Pancreas (tissue), 10 donors: ENCODE measurements at regions not wholly inside any gene's neighbourhood (a gene's known extent, or its start where the extent isn't known, plus 50 kb on each side); places are given as distances from the start of the nearest gene placed in this dataset.

Experiments used
- ATAC-seq, 4 donors: fragments of 200-7000 bp; cut with Tn5 transposase; one replicate each; pipeline versions ENCODE4 v1.8.0 to v1.9.1; 2020; ENCODE audit warnings: mild to moderate bottlenecking in 4 of 4, moderate library complexity in 4 of 4
- DNase-seq, 6 donors: peaks; one replicate each; pipeline ENCODE4 v3.0.0-alpha.2; 2020
- FAIRE-seq: peaks from 2 replicates; lab custom pipeline; 2012; peaks lifted over from hg19 to GRCh38; lab: Jason Lieb, UNC
- H3K27ac ChIP-seq, 4 donors: fragments of 200-600 bp; sonication (generic); 1 replicate in 3 of 4; 2 replicates in 1 of 4; pipeline versions ENCODE4 v1.5.0 to v1.8.0; 2020
- H3K27me3 ChIP-seq, 4 donors: fragments of 200-600 bp; one replicate each; pipeline ENCODE4 v1.8.0; 2021
- H3K36me3 ChIP-seq, 3 donors: fragments of 200-600 bp; sonication (generic) in 1 of 3; one replicate each; pipeline versions ENCODE4 v1.5.0 to v1.8.0; 2020 to 2021
- H3K4me1 ChIP-seq, 3 donors: fragments of 200-600 bp; one replicate each; pipeline ENCODE4 v1.8.0; 2021
- H3K4me3 ChIP-seq, 4 donors: fragments of 200-600 bp; sonication (generic) in 2 of 4; one replicate each; pipeline versions ENCODE4 v1.5.0 to v1.8.0; 2020 to 2021
- H3K9me3 ChIP-seq, 4 donors: fragments of 200-600 bp; one replicate each; pipeline ENCODE4 v1.8.0; 2021
- WGBS, 2 donors: extraction: QIAGEN DNeasy Blood & Tissue Kit; methylation state at CpG; one replicate each; pipeline ENCODE4 v1.1.7; 2013; 5-methylcytosine and 5-hydroxymethylcytosine counted together
- intact Hi-C, 3 donors: fragments of 100-400 bp; cut with DNase I; formaldehyde crosslinking; loops; one replicate each; pipeline versions ENCODE4 v1.11.1 to v1.14.2; 2022
- TF ChIP-seq, protein P1 (sequence below), 4 donors: fragments of 200-600 bp; sonication (generic) in 3 of 4; IDR thresholded peaks; one replicate each; pipeline versions ENCODE4 v1.5.0 to v1.8.0; 2021; ENCODE audit warnings: antibody characterized with exemption in 4 of 4
- donor health status: healthy with polysubstance abuse.
- donor health status: DM: no; HTN: no; CAD: no; lungs with moderate emphysema.
- donor health status: DM: no; HTN: no; CAD: no.
- donor health status: control.
- donor health status: control.
- donor health status: Bipolar disorder and iron deficiency.
- donor health status: DM: yes; HTN: yes; CAD: no.
- donor health status: DM: no; HTN: no; CAD: no.
- donor health status: DM: no; HTN: no; CAD: no.
- donor health status: DM: yes; HTN: yes; CAD: no.

DNA sequence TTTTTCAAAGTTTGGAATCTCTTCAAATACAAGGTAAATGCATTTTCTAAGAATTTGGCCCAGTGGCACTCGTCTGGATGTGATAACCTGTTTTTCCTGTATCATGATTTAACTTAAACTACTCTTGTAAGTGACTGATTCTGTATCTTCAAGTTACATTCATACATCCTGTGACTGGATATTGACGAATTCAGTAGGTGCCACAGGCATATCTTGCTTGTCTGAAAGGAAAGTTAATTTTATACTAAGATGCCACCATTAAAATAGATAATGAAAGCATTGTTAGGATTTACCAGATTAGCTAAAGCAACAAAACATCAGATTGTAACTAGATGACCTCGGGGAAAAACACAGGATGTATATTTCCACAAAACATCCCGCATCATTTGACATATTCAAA, 175.3 kb upstream of the ZNF608 start:
- no peaks in the 10 kb centered on the region for H3K9me3 ChIP-seq

DNA sequence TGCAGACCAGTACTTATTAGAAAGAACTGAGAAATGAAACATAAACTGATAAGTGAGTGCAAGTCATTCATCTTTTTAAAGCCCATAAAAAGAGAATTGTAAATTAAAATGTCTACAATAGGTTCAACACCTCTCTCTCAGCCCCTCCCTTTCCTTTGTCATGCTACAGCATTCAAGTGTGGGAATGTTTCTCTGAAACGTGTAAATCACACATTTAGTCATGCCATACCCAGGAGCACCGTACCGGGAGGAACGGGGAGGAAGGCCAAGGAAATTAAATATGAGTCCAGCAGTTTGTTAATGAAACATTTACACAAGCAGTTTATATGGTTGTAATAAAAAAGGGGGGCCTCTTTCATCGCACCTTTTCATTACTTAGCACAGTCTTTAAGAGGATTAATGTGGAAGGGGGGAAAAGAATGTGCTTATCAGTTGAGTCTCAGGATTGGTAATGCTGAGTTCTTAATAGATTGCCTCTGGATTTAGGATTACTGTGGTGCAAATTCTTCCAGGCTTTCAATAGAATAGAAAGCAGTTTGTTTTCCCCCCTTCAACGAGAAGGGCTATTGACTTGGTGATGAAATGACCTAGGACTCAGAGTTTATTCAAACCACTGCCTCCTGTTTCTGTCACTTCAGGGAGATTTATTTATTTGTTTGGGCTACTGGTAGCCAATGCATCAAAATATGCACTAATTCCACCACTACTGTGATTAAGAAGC, 176.0 kb upstream of the ZNF608 start:
- TF ChIP-seq, protein P1, sequence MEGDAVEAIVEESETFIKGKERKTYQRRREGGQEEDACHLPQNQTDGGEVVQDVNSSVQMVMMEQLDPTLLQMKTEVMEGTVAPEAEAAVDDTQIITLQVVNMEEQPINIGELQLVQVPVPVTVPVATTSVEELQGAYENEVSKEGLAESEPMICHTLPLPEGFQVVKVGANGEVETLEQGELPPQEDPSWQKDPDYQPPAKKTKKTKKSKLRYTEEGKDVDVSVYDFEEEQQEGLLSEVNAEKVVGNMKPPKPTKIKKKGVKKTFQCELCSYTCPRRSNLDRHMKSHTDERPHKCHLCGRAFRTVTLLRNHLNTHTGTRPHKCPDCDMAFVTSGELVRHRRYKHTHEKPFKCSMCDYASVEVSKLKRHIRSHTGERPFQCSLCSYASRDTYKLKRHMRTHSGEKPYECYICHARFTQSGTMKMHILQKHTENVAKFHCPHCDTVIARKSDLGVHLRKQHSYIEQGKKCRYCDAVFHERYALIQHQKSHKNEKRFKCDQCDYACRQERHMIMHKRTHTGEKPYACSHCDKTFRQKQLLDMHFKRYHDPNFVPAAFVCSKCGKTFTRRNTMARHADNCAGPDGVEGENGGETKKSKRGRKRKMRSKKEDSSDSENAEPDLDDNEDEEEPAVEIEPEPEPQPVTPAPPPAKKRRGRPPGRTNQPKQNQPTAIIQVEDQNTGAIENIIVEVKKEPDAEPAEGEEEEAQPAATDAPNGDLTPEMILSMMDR (IDR thresholded peaks at IDR 0.05) = no peak
- peak; percentile 39 to 85 (median 69) for ATAC-seq
- 68 to 74% methylated on average over 6 of the region's 6 CpGs for WGBS, 2 donors
- H3K27me3 ChIP-seq = no peaks in the 10 kb centered on the region
- H3K9me3 ChIP-seq = no peaks in the 10 kb centered on the region
- no peak for FAIRE-seq
- peak overlapping the region in 2 of 4 donors; percentile 0 to 2 for H3K27ac ChIP-seq
- H3K4me1 ChIP-seq = peaks cover 0 to 26% (median 13%) of the 10 kb centered on the region in 3 donors
- intact Hi-C loops = no loop called here
- no peaks in the 10 kb centered on the region for H3K36me3 ChIP-seq
- DNase-seq = no peak
- no peak overlapping the region for H3K4me3 ChIP-seq

More for the DNA sequence above, 175.3 kb upstream of the ZNF608 start:
- intact Hi-C loops = no loop called here
- 69 to 74% methylated on average over 4 of the region's 4 CpGs for WGBS, 2 donors
- no peak for ATAC-seq
- no peak for DNase-seq
- Histone ChIP-seq H3K27ac (peak overlapping the region in 1 of 4 donors; percentile 2), H3K27me3 (no peaks in the 10 kb centered on the region), H3K36me3 (no peaks in the 10 kb centered on the region), H3K4me1 (peaks cover 0 to 26% (median 13%) of the 10 kb centered on the region in 3 donors), H3K4me3 (no peak overlapping the region)
- no peak for FAIRE-seq
- TF ChIP-seq, protein P1 (IDR thresholded peaks at IDR 0.05) = no peak

DNA sequence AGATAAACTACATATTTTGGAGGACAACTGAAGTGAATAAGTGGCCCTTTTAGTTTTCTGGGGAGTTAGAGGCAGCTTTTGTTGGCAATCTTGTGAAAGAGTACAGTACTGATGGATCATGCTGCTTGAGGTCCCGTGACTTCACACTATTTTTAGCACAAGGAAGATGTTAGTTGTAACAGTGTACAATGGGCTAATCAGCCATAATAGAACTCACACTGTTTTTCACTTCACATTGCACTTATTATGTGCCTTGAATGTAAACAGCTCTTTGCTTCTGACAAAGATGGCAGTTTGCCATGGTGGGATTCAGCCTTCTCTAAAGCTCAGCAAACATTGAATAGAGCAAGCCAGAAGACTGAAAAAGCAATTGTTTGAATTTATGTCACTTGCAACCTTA, 176.7 kb upstream of the ZNF608 start:
- H3K4me1 ChIP-seq = peaks cover 0 to 26% (median 13%) of the 10 kb centered on the region in 3 donors
- TF ChIP-seq, protein P1 (IDR thresholded peaks at IDR 0.05) = no peak
- peak overlapping the region in 3 of 4 donors; percentile 0 to 7 (median 2) for H3K27ac ChIP-seq
- DNase-seq (no peak), ATAC-seq (peak; percentile 53 to 86 (median 76)), FAIRE-seq (no peak)
- no peak overlapping the region for H3K4me3 ChIP-seq
- H3K27me3 ChIP-seq = no peaks in the 10 kb centered on the region
- no peaks in the 10 kb centered on the region for H3K9me3 ChIP-seq
- H3K36me3 ChIP-seq = no peaks in the 10 kb centered on the region
- intact Hi-C loops = no loop called here
- 10 to 11% methylated on average over 1 of the region's 1 CpG for WGBS, 2 donors

DNA sequence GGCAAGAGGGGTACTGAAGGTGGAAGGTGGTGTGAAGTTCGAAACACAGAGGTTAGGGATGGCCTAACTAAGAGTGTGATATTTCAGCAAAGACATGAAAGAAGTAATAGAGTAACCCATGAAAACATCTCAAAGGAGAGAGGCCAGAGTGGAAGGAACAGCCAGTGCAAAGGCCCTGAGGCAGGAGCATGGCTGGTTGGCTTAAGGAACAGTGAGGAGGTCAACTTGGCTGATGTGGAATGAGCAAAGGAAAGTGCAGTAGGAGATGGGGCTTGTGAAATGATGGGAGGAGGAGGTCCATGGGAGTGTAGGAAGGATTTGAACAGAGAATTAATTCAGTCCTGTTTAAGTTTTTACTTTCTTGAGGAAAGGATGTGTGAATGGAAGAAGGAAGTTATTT, 178.3 kb upstream of the ZNF608 start:
- H3K36me3 ChIP-seq = no peaks in the 10 kb centered on the region
- H3K9me3 ChIP-seq = no peaks in the 10 kb centered on the region
- no peak overlapping the region for H3K4me3 ChIP-seq
- 96% methylated on average over 1 of the region's 1 CpG for WGBS, 2 donors
- DNase-seq (no peak), FAIRE-seq (no peak), ATAC-seq (no peak)
- intact Hi-C loops = no loop called here
- H3K27me3 ChIP-seq = no peaks in the 10 kb centered on the region
- no peak overlapping the region for H3K27ac ChIP-seq
- TF ChIP-seq, protein P1 (IDR thresholded peaks at IDR 0.05) = no peak
- H3K4me1 ChIP-seq = peaks cover 0 to 26% (median 13%) of the 10 kb centered on the region in 3 donors

DNA sequence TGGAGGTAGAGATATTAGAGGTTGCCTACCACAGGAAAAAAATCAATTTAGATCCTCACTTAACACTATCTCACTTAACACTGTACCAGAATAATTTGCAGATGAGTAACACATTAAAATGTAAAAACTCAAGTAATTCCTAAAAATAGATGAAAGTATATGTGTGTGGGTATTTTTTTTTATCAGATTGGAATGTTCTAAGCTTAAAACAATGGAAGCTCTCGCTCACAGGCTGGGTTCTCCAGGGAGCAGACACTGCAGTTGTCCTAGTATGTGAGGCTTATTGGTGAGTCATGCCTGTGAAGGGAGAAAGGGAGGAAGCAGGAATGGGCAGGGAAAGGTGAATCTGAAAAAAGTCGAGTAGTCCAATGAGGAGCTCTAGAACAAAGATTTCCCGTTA, 181.3 kb upstream of the ZNF608 start:
- Histone ChIP-seq H3K27ac (no peak overlapping the region), H3K4me1 (peaks cover 0 to 14% (median 9%) of the 10 kb centered on the region in 3 donors), H3K9me3 (no peaks in the 10 kb centered on the region), H3K27me3 (no peaks in the 10 kb centered on the region), H3K36me3 (no peaks in the 10 kb centered on the region), H3K4me3 (no peak overlapping the region)
- WGBS, 2 donors = 89 to 93% methylated on average over 3 of the region's 3 CpGs
- ATAC-seq = no peak
- no peak for FAIRE-seq
- intact Hi-C loops = no loop called here
- no peak for DNase-seq
- TF ChIP-seq, protein P1 (IDR thresholded peaks at IDR 0.05) = no peak
